T-helper 1 cell treated with Interleukin-12 subunit alpha and Interleukin-12 subunit beta and Interleukin-4 antibody, amounts not matched to agents 30 μg/mL and 1 μg/mL, for 36 hours (primary cell): ENCODE measurements at regions not wholly inside any gene's neighbourhood (a gene's known extent, or its start where the extent isn't known, plus 50 kb on each side); places are given as distances from the start of the nearest gene placed in this dataset.
"Not testable (repeated sequence)": the region's sequence is repeated elsewhere in the genome, so short reads cannot be mapped to it uniquely, and the experiment has no call there.

Experiments
- H3K27ac Mint-ChIP-seq: one replicate; pipeline ENCODE4 v1.8.0; 2021; ENCODE audit warnings: mild to moderate bottlenecking, mixed read lengths
- H3K27me3 Mint-ChIP-seq: one replicate; pipeline ENCODE4 v1.8.0; 2021; ENCODE audit warnings: low read depth, mixed read lengths
- H3K36me3 Mint-ChIP-seq: one replicate; pipeline ENCODE4 v1.8.0; 2021; ENCODE audit warnings: low read depth, mixed read lengths
- H3K4me1 Mint-ChIP-seq: one replicate; pipeline ENCODE4 v1.8.0; 2021; ENCODE audit warnings: low read depth, mixed read lengths
- H3K4me3 Mint-ChIP-seq: one replicate; pipeline ENCODE4 v1.8.0; 2021; ENCODE audit warnings: mild to moderate bottlenecking, moderate library complexity, mixed read lengths
- H3K9me3 Mint-ChIP-seq: one replicate; pipeline ENCODE4 v1.8.0; 2021; ENCODE audit warnings: mixed read lengths

DNA sequence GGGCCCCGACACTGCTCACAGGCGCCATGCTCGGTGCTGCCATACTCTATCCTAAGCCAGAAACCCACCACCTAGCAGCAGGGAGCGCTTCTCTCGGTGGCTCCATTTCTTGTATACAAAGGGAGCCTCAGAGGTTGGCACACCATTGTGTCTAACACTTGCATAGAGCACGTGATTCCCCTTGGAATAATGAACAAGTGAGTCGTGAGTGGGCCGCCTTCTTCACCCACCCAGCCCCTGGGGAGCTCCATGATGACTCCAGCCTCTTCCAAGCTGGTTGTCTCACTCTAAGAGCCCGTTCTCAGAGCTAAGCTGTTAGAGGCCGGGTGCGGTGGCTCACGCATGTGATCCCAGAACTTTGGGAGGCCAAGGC lies 82.3 kb upstream of the ZNF469 start:
- Mint-ChIP-seq H3K27ac (no peak overlapping the region), H3K27me3 (no peaks in the 10 kb centered on the region), H3K4me3 (no peak overlapping the region), H3K9me3 (peaks cover 4% of the 10 kb centered on the region), H3K36me3 (no peaks in the 10 kb centered on the region), H3K4me1 (no peaks in the 10 kb centered on the region)

DNA sequence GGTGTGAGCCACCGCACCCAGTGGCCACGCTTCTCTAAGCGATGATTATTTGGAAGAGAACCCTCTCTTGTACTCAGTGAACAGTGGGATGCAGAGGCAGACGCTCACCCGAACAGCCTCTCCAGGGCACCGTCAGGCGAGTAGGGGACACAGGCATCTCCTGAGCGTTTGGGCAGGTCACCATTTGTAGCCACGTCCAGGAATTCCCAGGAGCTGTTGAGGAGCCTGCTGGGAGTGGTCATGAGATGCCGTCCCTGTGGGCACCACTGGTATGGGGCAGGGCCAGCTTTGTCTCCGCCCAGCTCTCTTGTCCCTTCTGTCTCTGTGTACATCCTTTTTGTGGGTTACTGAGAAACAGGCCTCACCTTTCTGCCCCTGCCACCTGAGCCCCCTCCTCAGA lies 81.3 kb upstream of the ZNF469 start:
- Mint-ChIP-seq H3K36me3 (no peaks in the 10 kb centered on the region), H3K4me1 (no peaks in the 10 kb centered on the region), H3K4me3 (no peak overlapping the region), H3K27ac (no peak overlapping the region), H3K27me3 (no peaks in the 10 kb centered on the region), H3K9me3 (peaks cover 9% of the 10 kb centered on the region)

DNA sequence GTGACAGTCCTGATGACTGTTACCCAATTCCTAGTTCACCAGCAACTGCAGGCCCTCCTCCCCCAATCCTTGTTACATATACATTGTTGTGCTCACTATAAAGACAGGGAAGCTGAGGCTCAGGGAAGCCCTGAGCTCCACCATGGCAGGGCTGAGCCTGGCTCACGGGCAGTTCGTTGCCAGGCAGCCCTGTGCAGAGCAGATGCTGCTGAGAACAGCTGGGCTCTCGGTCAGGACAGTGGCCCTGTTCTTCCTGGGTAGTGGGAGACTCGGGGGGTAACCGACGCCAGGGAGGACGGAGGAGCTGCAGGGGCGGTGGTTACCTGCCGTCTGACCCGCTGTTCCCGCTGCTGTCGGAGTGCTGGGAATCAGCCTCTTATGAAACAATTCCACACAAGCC lies 80.9 kb upstream of the ZNF469 start:
- Mint-ChIP-seq H3K9me3 (peaks cover 9% of the 10 kb centered on the region), H3K27me3 (no peaks in the 10 kb centered on the region), H3K4me1 (no peaks in the 10 kb centered on the region)

DNA sequence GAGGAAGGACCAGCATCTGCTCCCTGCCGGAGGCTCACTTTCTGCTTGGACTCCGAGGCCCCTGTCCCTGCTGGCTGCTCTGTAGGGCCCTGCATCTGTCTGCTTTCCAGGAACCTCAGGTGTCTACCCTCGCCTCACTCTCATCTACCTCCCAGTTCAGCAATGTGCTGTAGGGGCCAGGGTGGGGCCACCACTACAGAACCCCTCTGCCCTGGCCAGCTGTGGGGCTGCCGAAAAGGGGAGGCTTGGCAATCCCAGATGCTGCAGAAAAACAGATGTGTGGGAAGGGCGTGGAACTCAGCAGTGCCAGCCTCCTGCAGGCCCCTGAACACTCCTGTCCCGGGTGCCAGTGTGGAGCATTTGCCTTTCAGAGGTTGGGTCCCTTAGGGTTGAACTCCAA lies 80.1 kb upstream of the ZNF469 start:
- Mint-ChIP-seq H3K27ac (no peak overlapping the region), H3K4me1 (no peaks in the 10 kb centered on the region), H3K4me3 (no peak overlapping the region), H3K9me3 (peaks cover 9% of the 10 kb centered on the region), H3K27me3 (no peaks in the 10 kb centered on the region), H3K36me3 (no peaks in the 10 kb centered on the region)

More for the DNA sequence above, 80.9 kb upstream of the ZNF469 start:
- H3K4me3 Mint-ChIP-seq = no peak overlapping the region
- no peaks in the 10 kb centered on the region for H3K36me3 Mint-ChIP-seq
- H3K27ac Mint-ChIP-seq = no peak overlapping the region

DNA sequence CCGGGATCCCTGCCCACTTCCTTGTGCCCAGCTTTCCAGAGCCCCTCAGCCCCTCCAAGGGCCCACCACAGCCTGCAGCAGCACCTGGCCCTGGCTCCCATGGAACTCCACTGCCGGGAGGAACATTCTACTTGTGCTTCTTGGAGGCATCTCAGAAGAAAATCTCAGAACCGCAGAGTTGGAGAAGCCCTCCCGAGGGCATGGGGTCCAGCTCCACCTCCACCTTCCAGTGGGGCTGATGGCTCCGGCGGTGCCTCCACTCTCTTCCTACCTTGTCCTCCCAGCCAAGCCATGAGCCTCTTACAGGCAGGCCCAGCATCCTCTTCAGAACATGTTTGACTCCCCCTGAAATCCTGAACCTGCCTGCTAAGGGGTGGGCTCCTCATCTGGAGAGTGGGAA lies 79.4 kb upstream of the ZNF469 start:
- H3K4me3 Mint-ChIP-seq = no peak overlapping the region
- no peaks in the 10 kb centered on the region for H3K27me3 Mint-ChIP-seq
- peaks cover 9% of the 10 kb centered on the region for H3K9me3 Mint-ChIP-seq
- no peaks in the 10 kb centered on the region for H3K4me1 Mint-ChIP-seq
- H3K36me3 Mint-ChIP-seq = no peaks in the 10 kb centered on the region
- no peak overlapping the region for H3K27ac Mint-ChIP-seq

DNA sequence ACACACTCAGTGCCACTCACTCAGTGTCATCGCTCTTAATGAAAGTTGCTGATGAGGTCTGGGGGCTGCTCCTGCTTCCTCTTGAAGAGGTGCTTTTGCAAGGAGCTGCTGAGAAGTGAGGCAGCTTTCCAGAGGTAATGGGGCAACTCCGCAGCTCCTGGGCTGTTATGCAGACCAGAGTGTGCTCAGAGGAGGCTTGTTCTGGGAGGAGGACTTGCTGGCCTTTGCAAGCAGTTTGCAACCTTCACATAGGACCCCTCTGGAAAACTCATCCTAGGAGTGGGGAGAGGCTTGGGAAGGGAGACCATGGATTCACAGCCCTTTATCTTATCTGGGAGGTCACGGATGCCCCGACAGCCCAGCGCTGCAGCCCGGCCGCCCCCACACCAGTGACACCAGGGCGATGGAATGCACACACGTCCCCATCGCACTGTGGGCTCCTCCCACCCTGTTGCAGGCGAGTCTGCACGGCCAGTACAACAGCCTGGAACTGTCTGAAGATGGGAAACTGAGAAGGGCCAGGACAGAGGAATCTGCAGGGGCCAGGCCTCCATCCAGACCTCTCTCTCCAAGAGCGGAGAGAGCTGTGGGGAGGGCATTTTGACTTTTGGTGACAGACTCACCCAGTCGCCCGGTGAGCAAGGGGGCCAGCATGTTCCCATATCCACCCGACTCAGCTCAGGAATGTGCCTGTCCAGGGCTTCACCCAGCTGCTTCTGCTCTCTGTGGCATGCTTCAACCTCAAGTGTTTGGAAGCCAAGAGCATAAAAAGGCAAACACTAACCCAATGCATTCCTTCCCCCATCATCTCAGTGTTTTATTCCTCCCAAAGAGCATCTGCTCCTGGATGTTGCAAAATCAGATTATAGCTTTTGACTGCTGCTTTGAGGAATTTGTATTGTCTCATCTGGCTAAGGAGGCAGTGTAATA lies 78.6 kb upstream of the ZNF469 start:
- H3K27ac Mint-ChIP-seq = no peak overlapping the region
- H3K4me1 Mint-ChIP-seq = no peaks in the 10 kb centered on the region
- H3K9me3 Mint-ChIP-seq = peaks cover 9% of the 10 kb centered on the region
- no peaks in the 10 kb centered on the region for H3K36me3 Mint-ChIP-seq
- no peaks in the 10 kb centered on the region for H3K27me3 Mint-ChIP-seq
- no peak overlapping the region for H3K4me3 Mint-ChIP-seq

DNA sequence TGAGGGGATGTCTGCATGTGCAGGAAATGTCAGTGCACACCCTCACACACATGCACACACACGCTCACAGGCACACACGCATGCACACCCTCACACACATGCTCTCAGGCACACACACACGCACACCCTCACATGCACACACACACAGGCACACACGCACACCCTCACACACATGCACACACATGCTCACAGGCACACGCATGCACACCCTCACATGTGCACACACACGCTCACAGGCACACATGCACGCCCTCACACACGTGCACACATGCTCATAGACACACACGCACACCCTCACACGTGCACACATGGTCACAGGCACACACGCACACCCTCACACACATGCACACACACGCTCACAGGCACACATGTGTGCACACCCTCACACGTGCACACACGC lies 77.6 kb upstream of the ZNF469 start:
- no peaks in the 10 kb centered on the region for H3K27me3 Mint-ChIP-seq
- H3K27ac Mint-ChIP-seq = no peak overlapping the region
- H3K4me3 Mint-ChIP-seq = no peak overlapping the region
- no peaks in the 10 kb centered on the region for H3K36me3 Mint-ChIP-seq
- H3K4me1 Mint-ChIP-seq = no peaks in the 10 kb centered on the region
- H3K9me3 Mint-ChIP-seq = peaks cover 9% of the 10 kb centered on the region

DNA sequence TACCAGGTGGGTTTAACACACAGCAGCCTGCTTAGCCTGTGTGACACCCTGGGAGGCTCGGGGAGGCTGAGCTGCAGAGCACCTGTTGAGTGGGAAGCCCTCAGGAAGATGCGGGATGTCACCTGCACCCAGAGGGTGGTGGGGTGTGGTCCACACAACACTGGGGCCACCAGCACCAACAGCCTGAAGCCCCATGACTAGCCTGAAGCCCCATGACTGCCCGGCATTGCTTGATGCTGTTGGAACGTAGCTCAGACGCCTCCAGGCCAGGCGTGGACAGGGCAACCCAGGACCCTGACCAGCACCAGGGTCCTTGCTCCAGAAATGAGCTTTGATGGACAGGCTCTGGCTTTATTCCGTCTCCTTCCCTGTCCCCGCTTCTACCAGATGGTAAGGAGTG lies 76.3 kb upstream of the ZNF469 start:
- Mint-ChIP-seq H3K4me3 (no peak overlapping the region), H3K4me1 (no peaks in the 10 kb centered on the region), H3K27me3 (no peaks in the 10 kb centered on the region), H3K36me3 (no peaks in the 10 kb centered on the region), H3K9me3 (peaks cover 9% of the 10 kb centered on the region), H3K27ac (no peak overlapping the region)

DNA sequence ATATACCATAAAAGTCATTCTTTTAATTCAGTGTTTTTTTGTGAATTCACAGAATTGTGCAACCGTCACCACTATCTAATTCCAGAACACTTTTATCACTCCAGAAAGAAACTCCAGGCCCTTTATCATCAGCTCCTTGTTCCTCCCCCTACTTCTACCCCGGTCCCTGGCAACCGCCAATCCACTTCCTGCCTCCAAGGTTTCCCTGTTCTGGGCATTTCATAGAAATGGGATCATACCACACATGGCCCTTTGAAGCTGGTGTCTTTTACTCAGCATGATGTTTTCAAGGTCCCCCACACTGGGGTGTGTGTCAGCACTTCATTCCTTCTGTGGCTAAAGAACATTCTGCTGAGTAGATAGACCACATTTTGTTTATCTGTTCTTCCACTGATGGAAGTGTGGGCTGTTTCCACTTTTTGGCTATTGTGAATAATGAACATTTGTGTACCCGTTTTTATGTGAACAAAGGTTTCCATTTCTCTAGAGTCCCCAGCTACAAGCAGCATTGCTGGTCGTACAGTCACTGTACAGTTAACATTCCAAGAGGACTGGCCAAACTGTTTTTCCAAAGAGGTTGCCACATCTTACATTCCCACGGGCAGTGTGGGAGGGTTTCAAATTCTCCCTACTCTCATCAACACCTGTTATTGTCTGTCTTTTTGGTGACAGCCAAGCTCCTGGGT lies 75.8 kb upstream of the ZNF469 start:
- Mint-ChIP-seq H3K27ac (no peak overlapping the region), H3K9me3 (peaks cover 13% of the 10 kb centered on the region), H3K36me3 (no peaks in the 10 kb centered on the region), H3K4me1 (no peaks in the 10 kb centered on the region), H3K27me3 (no peaks in the 10 kb centered on the region), H3K4me3 (no peak overlapping the region)

DNA sequence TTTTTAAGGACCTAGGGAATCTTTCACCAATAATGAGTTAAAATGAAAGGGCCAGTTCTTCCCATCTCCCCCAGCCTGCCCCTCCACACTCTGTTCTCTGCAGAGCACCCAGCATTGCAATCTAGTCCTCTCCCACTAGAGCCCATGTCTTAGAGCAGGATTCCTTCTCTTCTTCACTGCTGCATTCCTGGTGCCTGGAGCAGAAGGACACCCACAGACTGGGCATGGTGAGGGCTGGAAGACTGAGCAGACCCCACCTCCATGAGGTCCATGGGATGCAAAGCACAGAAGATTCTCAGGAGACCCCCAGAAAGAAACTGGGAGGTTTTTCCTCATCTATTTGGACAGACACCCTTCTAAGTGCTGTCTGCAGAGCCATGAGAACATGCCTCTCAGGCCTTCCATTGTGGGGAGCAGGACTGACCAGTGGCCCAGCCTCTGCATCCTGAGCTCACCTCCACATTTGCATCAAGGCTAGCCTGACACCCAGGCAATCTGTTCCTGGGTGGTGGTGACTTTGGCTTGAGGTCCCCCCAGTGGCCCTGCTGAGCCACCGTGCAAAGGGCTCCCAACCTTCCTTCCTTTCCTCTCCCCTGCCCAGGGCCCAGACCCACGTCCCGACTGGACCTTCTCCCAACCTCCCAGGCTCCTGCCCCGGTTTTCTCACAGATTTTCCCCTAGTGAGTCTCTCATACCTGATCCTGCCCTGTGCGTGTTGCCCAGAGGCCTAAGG lies 74.2 kb upstream of the ZNF469 start:
- Mint-ChIP-seq H3K4me1 (no peaks in the 10 kb centered on the region), H3K4me3 (no peak overlapping the region), H3K27ac (no peak overlapping the region), H3K36me3 (no peaks in the 10 kb centered on the region), H3K9me3 (peaks cover 20% of the 10 kb centered on the region), H3K27me3 (no peaks in the 10 kb centered on the region)

DNA sequence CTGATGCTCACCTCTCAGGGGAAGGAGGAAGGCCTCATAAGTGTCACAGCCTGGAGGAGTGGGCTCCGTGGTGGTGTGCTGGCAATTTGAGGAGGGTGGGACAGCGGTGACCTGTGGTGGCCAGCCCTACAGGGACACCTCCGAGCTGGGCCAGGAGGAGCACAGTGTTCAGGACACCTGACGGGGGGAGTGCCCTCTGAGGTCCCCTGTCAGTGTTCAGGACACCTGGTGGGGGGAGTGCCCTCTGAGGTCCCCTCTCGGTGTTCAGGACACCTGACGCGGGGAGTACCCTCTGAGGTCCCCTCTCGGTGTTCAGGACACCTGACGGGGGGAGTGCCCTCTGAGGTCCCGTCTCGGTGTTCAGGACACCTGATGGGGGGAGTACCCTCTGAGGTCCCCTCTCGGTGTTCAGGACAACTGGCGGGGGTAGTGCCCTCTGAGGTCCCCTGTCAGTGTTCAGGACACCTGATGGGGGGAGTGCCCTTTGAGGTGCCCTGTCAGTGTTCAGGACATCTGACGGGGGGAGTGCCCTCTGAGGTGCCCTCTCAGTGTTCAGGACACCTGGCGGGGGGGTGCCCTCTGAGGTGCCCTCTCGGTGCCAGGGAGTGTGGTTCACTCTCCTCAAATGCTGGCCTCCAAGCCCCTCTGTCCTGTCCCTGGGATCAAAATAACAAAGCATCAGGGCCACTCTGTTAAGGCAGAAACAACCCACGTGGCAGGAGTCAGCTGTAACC lies 73.4 kb upstream of the ZNF469 start:
- Mint-ChIP-seq H3K27ac (no peak overlapping the region), H3K9me3 (peaks cover 20% of the 10 kb centered on the region), H3K36me3 (no peaks in the 10 kb centered on the region), H3K4me3 (no peak overlapping the region), H3K4me1 (no peaks in the 10 kb centered on the region), H3K27me3 (no peaks in the 10 kb centered on the region)

DNA sequence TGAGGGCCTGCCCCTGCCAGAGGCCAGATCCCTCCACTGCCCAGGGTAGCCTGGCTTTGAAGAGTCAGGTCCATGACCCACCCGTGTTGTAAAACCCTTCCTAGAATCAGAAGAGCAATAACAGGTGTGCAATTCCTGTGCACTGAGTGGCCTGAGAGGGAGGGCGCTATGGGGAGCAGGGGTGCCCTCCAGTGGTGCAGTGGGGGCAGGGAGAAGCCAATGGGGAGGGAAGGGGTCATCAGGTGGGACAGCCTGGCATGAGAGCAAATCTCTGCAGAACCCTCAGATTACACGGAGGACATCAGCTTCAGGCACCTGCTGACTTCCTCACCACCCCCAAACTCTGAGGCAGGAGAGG lies 72.9 kb upstream of the ZNF469 start:
- Mint-ChIP-seq H3K9me3 (peaks cover 20% of the 10 kb centered on the region), H3K4me1 (no peaks in the 10 kb centered on the region), H3K27me3 (no peaks in the 10 kb centered on the region), H3K4me3 (no peak overlapping the region), H3K36me3 (no peaks in the 10 kb centered on the region), H3K27ac (no peak overlapping the region)

DNA sequence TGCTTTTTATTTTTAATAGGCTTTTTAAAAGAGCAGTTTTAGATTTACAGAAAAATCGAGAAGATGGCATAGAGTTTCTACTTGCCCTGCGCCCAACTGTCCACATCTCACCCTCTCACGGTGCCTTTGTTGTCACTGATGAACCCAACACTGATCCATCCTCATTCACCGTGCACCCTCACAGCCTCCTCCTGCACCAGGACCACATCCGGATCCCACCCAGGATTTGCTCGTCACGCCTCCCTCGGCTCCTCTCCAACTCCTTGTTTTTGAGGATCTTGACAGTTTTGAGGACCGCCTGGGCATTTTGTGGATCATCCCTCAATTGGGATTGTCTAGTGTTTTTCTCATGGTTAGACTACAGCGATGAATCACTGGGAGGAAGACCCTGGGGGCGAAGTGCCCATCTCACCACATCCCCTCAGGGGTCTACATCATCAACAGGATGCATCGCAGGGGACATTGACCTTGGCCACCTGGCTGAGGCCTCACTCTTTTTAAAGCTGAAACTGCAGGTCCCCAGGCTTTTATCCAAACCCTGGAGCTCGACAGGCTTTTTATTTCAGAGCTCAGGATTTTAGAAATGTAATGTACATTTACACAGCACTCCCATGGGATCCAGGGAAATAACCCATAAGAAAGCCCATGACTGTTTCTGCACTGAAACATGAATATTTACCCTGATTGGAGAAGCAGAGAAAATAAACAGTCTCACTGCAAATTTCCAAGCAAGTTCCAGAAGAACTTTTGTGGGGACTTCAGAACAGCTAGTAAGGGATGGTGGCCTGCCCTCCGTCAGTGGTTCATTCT lies 71.8 kb upstream of the ZNF469 start:
- Mint-ChIP-seq H3K9me3 (peaks cover 10% of the 10 kb centered on the region), H3K27me3 (no peaks in the 10 kb centered on the region), H3K27ac (no peak overlapping the region), H3K4me1 (no peaks in the 10 kb centered on the region), H3K36me3 (no peaks in the 10 kb centered on the region), H3K4me3 (no peak overlapping the region)

DNA sequence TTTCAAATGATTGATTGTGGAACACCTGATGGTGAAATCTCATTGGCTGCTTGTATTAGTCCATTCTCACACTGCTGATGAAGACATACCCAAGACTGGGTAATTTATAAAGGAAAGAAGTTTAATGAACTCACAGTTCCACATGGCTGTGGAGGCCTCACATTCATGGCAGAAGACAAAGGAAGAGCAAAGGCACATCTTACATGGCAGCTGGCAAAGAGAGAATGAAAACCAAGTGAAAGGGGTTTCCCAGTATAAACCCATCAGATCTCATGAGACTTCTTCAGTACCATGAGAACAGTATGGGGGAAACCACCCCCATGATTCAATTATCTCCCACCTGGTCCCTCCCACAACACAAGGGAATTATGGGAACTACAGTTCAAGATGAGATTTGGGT lies 70.9 kb upstream of the ZNF469 start:
- not testable (repeated sequence) for H3K27me3 Mint-ChIP-seq, H3K27ac Mint-ChIP-seq, H3K36me3 Mint-ChIP-seq, H3K4me1 Mint-ChIP-seq, H3K4me3 Mint-ChIP-seq
- H3K9me3 Mint-ChIP-seq = peaks cover 10% of the 10 kb centered on the region
